Osteocyte (in vitro differentiated cells): ENCODE measurements at regions not wholly inside any gene's neighbourhood (a gene's known extent, or its start where the extent isn't known, plus 50 kb on each side); places are given as distances from the start of the nearest gene placed in this dataset.

Source experiments
- DNase-seq: peaks from one replicate; pipeline ENCODE4 v3.0.0; 2021; ENCODE audit warnings: mixed read lengths; ENCODE audit not compliant: unreplicated experiment; ENCODE audit errors: extremely low spot score
- H3K27ac Mint-ChIP-seq: one replicate; pipeline ENCODE4 v1.8.0; 2021; ENCODE audit warnings: mild to moderate bottlenecking, mixed read lengths; ENCODE audit not compliant: unreplicated experiment
- H3K27me3 Mint-ChIP-seq: one replicate; pipeline ENCODE4 v1.8.0; 2021; ENCODE audit warnings: mixed read lengths; ENCODE audit not compliant: unreplicated experiment
- H3K36me3 Mint-ChIP-seq: one replicate; pipeline ENCODE4 v1.8.0; 2021; ENCODE audit warnings: mixed read lengths; ENCODE audit not compliant: unreplicated experiment
- H3K4me1 Mint-ChIP-seq: one replicate; pipeline ENCODE4 v1.8.0; 2021; ENCODE audit warnings: mixed read lengths; ENCODE audit not compliant: unreplicated experiment
- H3K4me3 Mint-ChIP-seq: one replicate; pipeline ENCODE4 v1.8.0; 2021; ENCODE audit warnings: mild to moderate bottlenecking, moderate library complexity, mixed read lengths; ENCODE audit not compliant: unreplicated experiment
- H3K9me3 Mint-ChIP-seq: one replicate; pipeline ENCODE4 v1.8.0; 2021; ENCODE audit warnings: mixed read lengths; ENCODE audit not compliant: unreplicated experiment
- TF ChIP-seq, protein P1 (sequence below): fragments of 200-600 bp; sonication (generic); IDR thresholded peaks from 2 replicates; pipeline ENCODE4 v1.5.0; 2021; ENCODE audit warnings: antibody characterized with exemption, mild to moderate bottlenecking, moderate library complexity

DNA sequence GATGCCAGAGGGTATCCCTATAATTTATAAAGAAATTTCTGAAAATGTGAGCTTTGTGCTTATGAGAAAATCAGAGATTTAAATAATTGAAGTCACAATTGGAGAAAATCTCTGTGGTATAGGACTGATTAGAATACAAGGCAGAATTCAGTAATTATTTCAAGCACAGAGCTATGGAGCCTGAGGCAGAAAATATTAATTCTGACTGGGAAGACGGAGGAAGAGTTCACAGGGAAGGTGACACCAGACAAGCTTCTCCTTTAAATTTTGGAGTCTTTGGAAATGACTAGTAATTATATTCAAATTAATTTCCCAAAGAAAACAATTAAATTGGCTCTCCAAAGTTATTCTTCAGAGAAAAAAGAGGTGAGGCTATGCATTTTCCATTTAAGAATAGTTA lies 121.5 kb downstream of the CHRM3 start:
- H3K27ac Mint-ChIP-seq, result no peak overlapping the region
- no peaks in the 10 kb centered on the region for H3K4me1 Mint-ChIP-seq
- no peaks in the 10 kb centered on the region for H3K36me3 Mint-ChIP-seq
- no peak overlapping the region for H3K4me3 Mint-ChIP-seq
- H3K27me3 Mint-ChIP-seq, result peaks cover 5% of the 10 kb centered on the region
- TF ChIP-seq, protein P1, sequence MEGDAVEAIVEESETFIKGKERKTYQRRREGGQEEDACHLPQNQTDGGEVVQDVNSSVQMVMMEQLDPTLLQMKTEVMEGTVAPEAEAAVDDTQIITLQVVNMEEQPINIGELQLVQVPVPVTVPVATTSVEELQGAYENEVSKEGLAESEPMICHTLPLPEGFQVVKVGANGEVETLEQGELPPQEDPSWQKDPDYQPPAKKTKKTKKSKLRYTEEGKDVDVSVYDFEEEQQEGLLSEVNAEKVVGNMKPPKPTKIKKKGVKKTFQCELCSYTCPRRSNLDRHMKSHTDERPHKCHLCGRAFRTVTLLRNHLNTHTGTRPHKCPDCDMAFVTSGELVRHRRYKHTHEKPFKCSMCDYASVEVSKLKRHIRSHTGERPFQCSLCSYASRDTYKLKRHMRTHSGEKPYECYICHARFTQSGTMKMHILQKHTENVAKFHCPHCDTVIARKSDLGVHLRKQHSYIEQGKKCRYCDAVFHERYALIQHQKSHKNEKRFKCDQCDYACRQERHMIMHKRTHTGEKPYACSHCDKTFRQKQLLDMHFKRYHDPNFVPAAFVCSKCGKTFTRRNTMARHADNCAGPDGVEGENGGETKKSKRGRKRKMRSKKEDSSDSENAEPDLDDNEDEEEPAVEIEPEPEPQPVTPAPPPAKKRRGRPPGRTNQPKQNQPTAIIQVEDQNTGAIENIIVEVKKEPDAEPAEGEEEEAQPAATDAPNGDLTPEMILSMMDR, result no peak
- DNase-seq, result no peak
- peaks cover 22% of the 10 kb centered on the region for H3K9me3 Mint-ChIP-seq

DNA sequence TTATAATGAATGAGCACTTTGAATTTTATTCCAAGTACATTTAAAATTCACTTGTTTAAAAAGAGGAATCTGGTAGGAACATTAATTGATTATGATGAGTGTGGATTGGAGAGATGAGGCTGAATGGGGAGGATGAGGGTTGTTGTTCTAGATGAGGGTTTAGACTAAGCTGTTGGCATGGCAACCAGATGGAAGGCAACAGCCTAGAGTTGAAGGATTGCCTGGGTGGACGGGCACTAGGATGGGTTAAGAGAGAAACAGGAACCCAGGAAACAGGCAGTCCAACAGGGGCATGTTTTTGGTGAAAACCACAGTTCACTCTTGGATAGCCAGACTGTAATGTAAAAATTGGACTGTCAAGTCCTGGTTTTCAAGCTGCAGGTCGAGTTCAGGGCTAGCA lies 125.5 kb downstream of the CHRM3 start:
- TF ChIP-seq, protein P1, result no peak
- peaks cover 13% of the 10 kb centered on the region for H3K27me3 Mint-ChIP-seq
- no peak overlapping the region for H3K4me3 Mint-ChIP-seq
- H3K4me1 Mint-ChIP-seq, result no peaks in the 10 kb centered on the region
- H3K36me3 Mint-ChIP-seq, result no peaks in the 10 kb centered on the region
- no peak overlapping the region for H3K27ac Mint-ChIP-seq
- DNase-seq, result no peak
- peaks cover 7% of the 10 kb centered on the region for H3K9me3 Mint-ChIP-seq

DNA sequence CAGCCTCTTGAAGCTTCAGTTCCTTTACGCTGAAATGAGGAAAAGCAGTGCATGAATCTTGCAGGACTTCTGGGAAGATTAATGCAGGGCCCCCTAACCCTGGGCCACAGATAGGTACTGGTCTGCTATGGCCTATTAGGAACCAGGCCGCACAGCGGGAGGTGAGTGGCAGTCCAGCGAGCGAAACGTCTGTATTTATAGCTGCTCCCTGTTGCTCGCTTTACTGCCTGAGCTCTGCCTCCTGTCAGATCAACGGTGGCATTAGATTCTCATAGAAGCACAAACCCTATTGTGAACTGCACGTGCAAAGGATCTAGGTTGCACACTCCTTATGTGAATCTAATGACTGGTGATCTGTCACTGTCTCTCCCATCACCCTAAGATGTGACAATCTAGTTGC lies 130.2 kb downstream of the CHRM3 start:
- DNase-seq, result no peak
- Mint-ChIP-seq H3K36me3 (no peaks in the 10 kb centered on the region), H3K4me1 (no peaks in the 10 kb centered on the region), H3K27ac (no peak overlapping the region), H3K27me3 (peaks cover 15% of the 10 kb centered on the region), H3K4me3 (no peak overlapping the region), H3K9me3 (no peaks in the 10 kb centered on the region)
- TF ChIP-seq, protein P1, result no peak

DNA sequence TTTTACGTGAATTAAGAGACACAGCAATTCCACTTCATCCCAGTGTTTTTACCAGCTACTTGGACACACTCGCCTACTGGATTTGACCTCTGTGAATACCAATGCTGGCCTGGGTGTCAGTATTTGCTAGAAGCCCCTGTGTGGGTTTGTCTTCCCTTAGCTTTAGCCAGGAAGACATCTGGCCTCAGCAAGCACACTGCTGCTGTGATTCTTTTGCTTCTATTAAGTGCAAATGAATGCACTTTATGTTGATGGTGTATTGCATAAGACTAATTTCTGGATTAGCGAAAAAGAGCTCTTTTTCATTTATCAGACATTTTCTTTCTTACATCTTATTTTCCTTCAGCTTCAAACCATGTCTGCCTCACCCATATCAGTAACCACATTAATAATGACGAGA lies 140.0 kb downstream of the CHRM3 start:
- Mint-ChIP-seq H3K4me1 (no peaks in the 10 kb centered on the region), H3K36me3 (no peaks in the 10 kb centered on the region), H3K4me3 (no peak overlapping the region), H3K27me3 (peaks cover 2% of the 10 kb centered on the region), H3K9me3 (no peaks in the 10 kb centered on the region), H3K27ac (no peak overlapping the region)
- DNase-seq, result no peak
- TF ChIP-seq, protein P1, result no peak

DNA sequence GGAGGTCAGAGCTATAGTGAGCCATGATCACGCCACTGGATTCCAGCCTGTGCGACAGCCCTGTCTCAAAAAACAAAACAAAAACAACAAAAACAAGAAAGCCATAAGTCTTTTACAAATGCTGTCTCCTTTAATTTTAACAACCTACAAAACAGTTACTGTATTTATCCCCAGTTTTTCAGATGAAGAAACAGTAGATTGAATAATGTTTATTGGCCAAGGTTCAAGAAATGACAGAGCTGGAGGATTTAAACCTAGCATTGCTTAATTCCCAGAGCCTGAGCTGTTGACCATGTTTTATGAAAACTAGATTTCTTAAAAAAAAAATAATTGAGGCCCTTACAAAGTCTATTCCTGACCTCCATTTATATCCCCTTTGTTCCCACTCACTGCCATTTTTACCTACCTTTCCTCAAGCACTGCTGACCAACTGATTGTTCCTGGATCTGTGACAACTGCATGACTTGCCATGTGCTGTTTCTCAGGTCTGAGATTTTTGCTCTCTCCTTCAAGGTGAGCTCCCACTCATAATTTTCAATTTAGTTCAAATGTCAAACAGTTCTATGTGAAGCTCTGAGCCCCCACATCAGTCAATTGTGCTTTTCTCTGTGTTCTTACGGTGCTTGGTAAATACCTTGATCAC lies 140.8 kb downstream of the CHRM3 start:
- no peak overlapping the region for H3K27ac Mint-ChIP-seq
- H3K36me3 Mint-ChIP-seq, result no peaks in the 10 kb centered on the region
- no peak for DNase-seq
- H3K27me3 Mint-ChIP-seq, result no peaks in the 10 kb centered on the region
- TF ChIP-seq, protein P1, result no peak
- H3K4me3 Mint-ChIP-seq, result no peak overlapping the region
- no peaks in the 10 kb centered on the region for H3K9me3 Mint-ChIP-seq
- H3K4me1 Mint-ChIP-seq, result no peaks in the 10 kb centered on the region
